GM23338 (cell line): ENCODE measurements at regions not wholly inside any gene's neighbourhood (a gene's known extent, or its start where the extent isn't known, plus 50 kb on each side); places are given as distances from the start of the nearest gene placed in this dataset.

Experiments
- ATAC-seq: fragments of 200-7000 bp; cut with Tn5 transposase; 3 replicates; pipeline ENCODE4 v1.9.1; 2020
- DNase-seq: peaks from one replicate; pipeline ENCODE4 v3.0.0-alpha.2; 2015; ENCODE audit warnings: low spot score
- H2AFZ ChIP-seq: fragments of 200-600 bp; sonication (generic); 2 replicates; pipeline ENCODE4 v1.8.0; 2016; ENCODE audit warnings: antibody characterized with exemption, mild to moderate bottlenecking, moderate library complexity
- H3F3A ChIP-seq: fragments of 200-600 bp; sonication (generic); replicated peaks from 2 replicates; pipeline ENCODE4 v1.8.0; 2017; ENCODE audit warnings: antibody characterized with exemption, mixed run types, low read depth
- H3K27ac ChIP-seq: fragments of 200-600 bp; sonication (generic); 2 replicates; pipeline ENCODE4 v1.6.1; 2016; ENCODE audit warnings: low read depth
- H3K27me3 ChIP-seq: fragments of 200-600 bp; sonication (generic); 2 replicates; pipeline ENCODE4 v1.8.0; 2016; ENCODE audit warnings: mild to moderate bottlenecking, mixed run types, moderate library complexity; ENCODE audit not compliant: insufficient read depth
- H3K36me3 ChIP-seq: fragments of 200-600 bp; sonication (generic); 2 replicates; pipeline ENCODE4 v1.8.0; 2016; ENCODE audit warnings: mild to moderate bottlenecking; ENCODE audit not compliant: insufficient read depth
- H3K4me1 ChIP-seq: fragments of 200-600 bp; sonication (generic); 2 replicates; pipeline ENCODE4 v1.8.0; 2016; ENCODE audit warnings: mild to moderate bottlenecking, moderate library complexity; ENCODE audit not compliant: insufficient read depth
- H3K4me2 ChIP-seq: fragments of 200-600 bp; sonication (generic); 2 replicates; pipeline ENCODE4 v1.7.1; 2017; ENCODE audit warnings: mixed run types
- H3K4me3 ChIP-seq: fragments of 200-600 bp; sonication (generic); 2 replicates; pipeline ENCODE4 v1.6.1; 2016; ENCODE audit warnings: mixed run types
- H3K79me2 ChIP-seq: fragments of 200-600 bp; sonication (generic); replicated peaks from 2 replicates; pipeline ENCODE4 v1.8.0; 2017; ENCODE audit warnings: mild to moderate bottlenecking; ENCODE audit not compliant: insufficient read depth
- H3K9me2 ChIP-seq: fragments of 200-600 bp; sonication (generic); 2 replicates; pipeline ENCODE4 v1.8.0; 2017; ENCODE audit not compliant: insufficient read depth
- H4K20me1 ChIP-seq: fragments of 200-600 bp; sonication (generic); replicated peaks from 2 replicates; pipeline ENCODE4 v1.8.0; 2017; ENCODE audit warnings: mild to moderate bottlenecking; ENCODE audit not compliant: insufficient read depth
- H3K27ac Mint-ChIP-seq: 2 replicates; pipeline ENCODE4 v1.8.0; 2020; ENCODE audit warnings: inconsistent platforms, mild to moderate bottlenecking, moderate library complexity, mixed read lengths
- H3K27me3 Mint-ChIP-seq: 3 replicates; pipeline ENCODE4 v1.8.0; 2022; ENCODE audit warnings: low read depth, mild to moderate bottlenecking, moderate library complexity, mixed read lengths, inconsistent platforms; ENCODE audit not compliant: insufficient read depth, poor library complexity
- H3K36me3 Mint-ChIP-seq: 3 replicates; pipeline ENCODE4 v1.8.0; 2021; ENCODE audit warnings: low read depth, mild to moderate bottlenecking, inconsistent platforms, moderate library complexity, mixed read lengths
- H3K4me1 Mint-ChIP-seq: 3 replicates; pipeline ENCODE4 v1.8.0; 2020; ENCODE audit warnings: mild to moderate bottlenecking, inconsistent platforms, mixed read lengths
- H3K4me3 Mint-ChIP-seq: 3 replicates; pipeline ENCODE4 v1.8.0; 2021; ENCODE audit warnings: moderate library complexity, mild to moderate bottlenecking, inconsistent platforms, mixed read lengths
- H3K9me3 Mint-ChIP-seq: 3 replicates; pipeline ENCODE4 v1.8.0; 2020; ENCODE audit warnings: moderate library complexity, mild to moderate bottlenecking, inconsistent platforms, mixed read lengths
- CREB1 ChIP-seq: fragments of 250-450 bp; sonication (Bioruptor Pico); IDR thresholded peaks from 2 replicates; pipeline ENCODE4 v1.5.0; 2020; ENCODE audit warnings: low read depth, mild to moderate bottlenecking, moderate library complexity
- EZH2 ChIP-seq: fragments of 200-600 bp; sonication (generic); IDR thresholded peaks from one replicate; pipeline ENCODE4 v1.8.0; 2017; ENCODE audit warnings: antibody characterized with exemption, mild to moderate bottlenecking, low read depth; ENCODE audit not compliant: unreplicated experiment
- ZNF114 ChIP-seq: fragments of 250-450 bp; sonication (Bioruptor Pico); IDR thresholded peaks from 2 replicates; pipeline ENCODE4 v1.5.0; 2020; ENCODE audit warnings: mild to moderate bottlenecking, moderate library complexity
- ZNF331 ChIP-seq: fragments of 250-450 bp; sonication (Bioruptor Pico); IDR thresholded peaks from 2 replicates; pipeline ENCODE4 v1.5.0; 2020; ENCODE audit warnings: low read depth, mild to moderate bottlenecking, moderate library complexity
- TF ChIP-seq, protein P1 (sequence below): fragments of 250-450 bp; sonication (Bioruptor Pico); IDR thresholded peaks from 2 replicates; pipeline ENCODE4 v1.5.0; 2020; ENCODE audit warnings: mild to moderate bottlenecking, moderate library complexity
- TF ChIP-seq, protein P2 (sequence below): IDR thresholded peaks from one replicate; pipeline ENCODE4 v1.6.1; 2018; ENCODE audit warnings: antibody characterized with exemption; ENCODE audit not compliant: unreplicated experiment

DNA sequence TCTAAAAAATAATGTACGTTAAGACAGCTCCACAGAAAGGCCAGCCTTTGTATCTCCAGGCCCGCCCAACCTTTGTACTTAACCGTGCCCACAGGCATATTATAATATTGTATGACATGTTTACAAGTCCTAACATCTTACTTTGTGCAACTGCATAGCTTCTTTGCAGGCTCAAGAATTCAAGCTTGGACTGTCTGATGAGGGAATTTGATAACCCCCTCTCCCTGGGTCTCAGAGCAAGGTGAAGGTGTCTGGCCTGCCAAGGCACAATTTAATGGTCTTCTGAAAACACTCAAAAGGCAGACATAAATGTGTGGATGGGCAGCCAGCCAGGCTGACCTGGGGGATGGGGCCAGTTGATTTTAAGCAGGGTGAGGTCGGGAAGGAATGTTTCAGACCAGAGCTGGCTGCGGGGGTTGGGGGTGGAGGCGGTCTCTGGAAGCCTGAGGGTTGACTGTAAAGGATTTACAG is 732.7 kb upstream of the FANCL start:
- Mint-ChIP-seq H3K4me3 (peak overlapping the region; percentile 42; the same call in 2 of the 3 replicates), H3K36me3 (no peaks in the 10 kb centered on the region), H3K9me3 (no peaks in the 10 kb centered on the region), H3K4me1 (peaks cover 76% of the 10 kb centered on the region), H3K27me3 (no peaks in the 10 kb centered on the region), H3K27ac (peak overlapping the region; percentile 89)
- Histone ChIP-seq H3F3A (no peaks in the 10 kb centered on the region), H3K36me3 (no peaks in the 10 kb centered on the region), H3K4me3 (0 out of 2 replicates have a peak overlapping the region, but pooled peaks have one; percentile 14), H3K27me3 (no peaks in the 10 kb centered on the region), H3K4me1 (peaks cover 66% of the 10 kb centered on the region), H3K79me2 (no peaks in the 10 kb centered on the region), H3K4me2 (peak overlapping the region; percentile 45), H4K20me1 (no peaks in the 10 kb centered on the region), H2AFZ (peak overlapping the region; percentile 82; the same call in 1 of the 2 replicates), H3K27ac (no peak overlapping the region), H3K9me2 (no peaks in the 10 kb centered on the region)
- DNase-seq, result peak; percentile 73
- ATAC-seq, result peak; percentile 88
- TF ChIP-seq, protein P1, sequence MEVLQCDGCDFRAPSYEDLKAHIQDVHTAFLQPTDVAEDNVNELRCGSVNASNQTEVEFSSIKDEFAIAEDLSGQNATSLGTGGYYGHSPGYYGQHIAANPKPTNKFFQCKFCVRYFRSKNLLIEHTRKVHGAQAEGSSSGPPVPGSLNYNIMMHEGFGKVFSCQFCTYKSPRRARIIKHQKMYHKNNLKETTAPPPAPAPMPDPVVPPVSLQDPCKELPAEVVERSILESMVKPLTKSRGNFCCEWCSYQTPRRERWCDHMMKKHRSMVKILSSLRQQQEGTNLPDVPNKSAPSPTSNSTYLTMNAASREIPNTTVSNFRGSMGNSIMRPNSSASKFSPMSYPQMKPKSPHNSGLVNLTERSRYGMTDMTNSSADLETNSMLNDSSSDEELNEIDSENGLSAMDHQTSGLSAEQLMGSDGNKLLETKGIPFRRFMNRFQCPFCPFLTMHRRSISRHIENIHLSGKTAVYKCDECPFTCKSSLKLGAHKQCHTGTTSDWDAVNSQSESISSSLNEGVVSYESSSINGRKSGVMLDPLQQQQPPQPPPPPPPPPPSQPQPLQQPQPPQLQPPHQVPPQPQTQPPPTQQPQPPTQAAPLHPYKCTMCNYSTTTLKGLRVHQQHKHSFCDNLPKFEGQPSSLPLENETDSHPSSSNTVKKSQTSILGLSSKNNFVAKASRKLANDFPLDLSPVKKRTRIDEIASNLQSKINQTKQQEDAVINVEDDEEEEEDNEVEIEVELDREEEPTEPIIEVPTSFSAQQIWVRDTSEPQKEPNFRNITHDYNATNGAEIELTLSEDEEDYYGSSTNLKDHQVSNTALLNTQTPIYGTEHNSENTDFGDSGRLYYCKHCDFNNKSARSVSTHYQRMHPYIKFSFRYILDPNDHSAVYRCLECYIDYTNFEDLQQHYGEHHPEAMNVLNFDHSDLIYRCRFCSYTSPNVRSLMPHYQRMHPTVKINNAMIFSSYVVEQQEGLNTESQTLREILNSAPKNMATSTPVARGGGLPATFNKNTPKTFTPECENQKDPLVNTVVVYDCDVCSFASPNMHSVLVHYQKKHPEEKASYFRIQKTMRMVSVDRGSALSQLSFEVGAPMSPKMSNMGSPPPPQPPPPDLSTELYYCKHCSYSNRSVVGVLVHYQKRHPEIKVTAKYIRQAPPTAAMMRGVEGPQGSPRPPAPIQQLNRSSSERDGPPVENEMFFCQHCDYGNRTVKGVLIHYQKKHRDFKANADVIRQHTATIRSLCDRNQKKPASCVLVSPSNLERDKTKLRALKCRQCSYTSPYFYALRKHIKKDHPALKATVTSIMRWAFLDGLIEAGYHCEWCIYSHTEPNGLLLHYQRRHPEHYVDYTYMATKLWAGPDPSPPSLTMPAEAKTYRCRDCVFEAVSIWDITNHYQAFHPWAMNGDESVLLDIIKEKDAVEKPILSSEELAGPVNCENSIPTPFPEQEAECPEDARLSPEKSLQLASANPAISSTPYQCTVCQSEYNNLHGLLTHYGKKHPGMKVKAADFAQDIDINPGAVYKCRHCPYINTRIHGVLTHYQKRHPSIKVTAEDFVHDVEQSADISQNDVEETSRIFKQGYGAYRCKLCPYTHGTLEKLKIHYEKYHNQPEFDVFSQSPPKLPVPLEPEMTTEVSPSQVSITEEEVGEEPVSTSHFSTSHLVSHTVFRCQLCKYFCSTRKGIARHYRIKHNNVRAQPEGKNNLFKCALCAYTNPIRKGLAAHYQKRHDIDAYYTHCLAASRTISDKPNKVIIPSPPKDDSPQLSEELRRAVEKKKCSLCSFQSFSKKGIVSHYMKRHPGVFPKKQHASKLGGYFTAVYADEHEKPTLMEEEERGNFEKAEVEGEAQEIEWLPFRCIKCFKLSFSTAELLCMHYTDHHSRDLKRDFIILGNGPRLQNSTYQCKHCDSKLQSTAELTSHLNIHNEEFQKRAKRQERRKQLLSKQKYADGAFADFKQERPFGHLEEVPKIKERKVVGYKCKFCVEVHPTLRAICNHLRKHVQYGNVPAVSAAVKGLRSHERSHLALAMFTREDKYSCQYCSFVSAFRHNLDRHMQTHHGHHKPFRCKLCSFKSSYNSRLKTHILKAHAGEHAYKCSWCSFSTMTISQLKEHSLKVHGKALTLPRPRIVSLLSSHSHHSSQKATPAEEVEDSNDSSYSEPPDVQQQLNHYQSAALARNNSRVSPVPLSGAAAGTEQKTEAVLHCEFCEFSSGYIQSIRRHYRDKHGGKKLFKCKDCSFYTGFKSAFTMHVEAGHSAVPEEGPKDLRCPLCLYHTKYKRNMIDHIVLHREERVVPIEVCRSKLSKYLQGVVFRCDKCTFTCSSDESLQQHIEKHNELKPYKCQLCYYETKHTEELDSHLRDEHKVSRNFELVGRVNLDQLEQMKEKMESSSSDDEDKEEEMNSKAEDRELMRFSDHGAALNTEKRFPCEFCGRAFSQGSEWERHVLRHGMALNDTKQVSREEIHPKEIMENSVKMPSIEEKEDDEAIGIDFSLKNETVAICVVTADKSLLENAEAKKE (CRISPR knock-in tag), result 0 out of 2 replicates have a peak, but pooled peaks have one; percentile 4
- TF ChIP-seq ZNF331 (CRISPR knock-in tag), result no peak

DNA sequence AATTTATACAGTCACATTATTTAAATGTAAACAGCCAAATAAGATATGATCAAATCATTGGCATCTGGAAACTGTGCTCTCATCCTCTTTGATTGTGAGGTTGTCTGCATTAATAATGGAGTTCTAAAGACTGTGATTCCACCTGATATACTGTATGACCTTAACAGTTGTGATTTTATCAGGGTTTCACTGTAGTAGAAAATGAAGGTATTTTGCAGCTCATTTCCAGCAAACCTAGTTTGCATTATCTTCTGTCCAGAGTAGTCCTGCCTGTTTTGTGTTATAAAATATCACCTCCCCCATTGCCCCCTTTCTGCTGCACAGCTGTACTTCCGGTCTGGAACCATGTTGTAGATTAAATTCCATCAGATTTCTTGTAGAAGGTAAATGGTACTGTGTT is 731.6 kb upstream of the FANCL start:
- no peak for ATAC-seq
- 0 out of 2 replicates have a peak overlapping the region, but pooled peaks have one; percentile 13 for H3K4me2 ChIP-seq
- Mint-ChIP-seq H3K9me3 (no peaks in the 10 kb centered on the region), H3K36me3 (no peaks in the 10 kb centered on the region), H3K27me3 (no peaks in the 10 kb centered on the region), H3K4me1 (peaks cover 66% of the 10 kb centered on the region), H3K4me3 (no peak overlapping the region), H3K27ac (peak overlapping the region; percentile 39; the same call in 1 of the 2 replicates)
- H3K36me3 ChIP-seq, result no peaks in the 10 kb centered on the region
- peaks cover 59% of the 10 kb centered on the region for H3K4me1 ChIP-seq
- H3K27me3 ChIP-seq, result no peaks in the 10 kb centered on the region
- no peak overlapping the region for H2AFZ ChIP-seq
- H3K9me2 ChIP-seq, result no peaks in the 10 kb centered on the region
- no peak for TF ChIP-seq ZNF114 (CRISPR knock-in tag)
- no peak for TF ChIP-seq EZH2
- TF ChIP-seq, protein P2, sequence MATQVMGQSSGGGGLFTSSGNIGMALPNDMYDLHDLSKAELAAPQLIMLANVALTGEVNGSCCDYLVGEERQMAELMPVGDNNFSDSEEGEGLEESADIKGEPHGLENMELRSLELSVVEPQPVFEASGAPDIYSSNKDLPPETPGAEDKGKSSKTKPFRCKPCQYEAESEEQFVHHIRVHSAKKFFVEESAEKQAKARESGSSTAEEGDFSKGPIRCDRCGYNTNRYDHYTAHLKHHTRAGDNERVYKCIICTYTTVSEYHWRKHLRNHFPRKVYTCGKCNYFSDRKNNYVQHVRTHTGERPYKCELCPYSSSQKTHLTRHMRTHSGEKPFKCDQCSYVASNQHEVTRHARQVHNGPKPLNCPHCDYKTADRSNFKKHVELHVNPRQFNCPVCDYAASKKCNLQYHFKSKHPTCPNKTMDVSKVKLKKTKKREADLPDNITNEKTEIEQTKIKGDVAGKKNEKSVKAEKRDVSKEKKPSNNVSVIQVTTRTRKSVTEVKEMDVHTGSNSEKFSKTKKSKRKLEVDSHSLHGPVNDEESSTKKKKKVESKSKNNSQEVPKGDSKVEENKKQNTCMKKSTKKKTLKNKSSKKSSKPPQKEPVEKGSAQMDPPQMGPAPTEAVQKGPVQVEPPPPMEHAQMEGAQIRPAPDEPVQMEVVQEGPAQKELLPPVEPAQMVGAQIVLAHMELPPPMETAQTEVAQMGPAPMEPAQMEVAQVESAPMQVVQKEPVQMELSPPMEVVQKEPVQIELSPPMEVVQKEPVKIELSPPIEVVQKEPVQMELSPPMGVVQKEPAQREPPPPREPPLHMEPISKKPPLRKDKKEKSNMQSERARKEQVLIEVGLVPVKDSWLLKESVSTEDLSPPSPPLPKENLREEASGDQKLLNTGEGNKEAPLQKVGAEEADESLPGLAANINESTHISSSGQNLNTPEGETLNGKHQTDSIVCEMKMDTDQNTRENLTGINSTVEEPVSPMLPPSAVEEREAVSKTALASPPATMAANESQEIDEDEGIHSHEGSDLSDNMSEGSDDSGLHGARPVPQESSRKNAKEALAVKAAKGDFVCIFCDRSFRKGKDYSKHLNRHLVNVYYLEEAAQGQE, result no peak
- TF ChIP-seq ZNF331 (CRISPR knock-in tag), result no peak
- TF ChIP-seq CREB1 (CRISPR knock-in tag), result no peak
- DNase-seq, result no peak
- no peaks in the 10 kb centered on the region for H4K20me1 ChIP-seq
- no peaks in the 10 kb centered on the region for H3F3A ChIP-seq
- H3K4me3 ChIP-seq, result no peak overlapping the region
- no peak overlapping the region for H3K27ac ChIP-seq
- H3K79me2 ChIP-seq, result no peaks in the 10 kb centered on the region
